Ectodermal cell (in vitro differentiated cells): ENCODE measurements at regions not wholly inside any gene's neighbourhood (a gene's known extent, or its start where the extent isn't known, plus 50 kb on each side); places are given as distances from the start of the nearest gene placed in this dataset.

Experiments used
- H3K27ac ChIP-seq: 2 replicates; pipeline ENCODE4 v1.7.0; 2013; ENCODE audit warnings: mild to moderate bottlenecking, low read depth, low read length; ENCODE audit not compliant: insufficient read depth, poor library complexity, severe bottlenecking
- H3K27me3 ChIP-seq: 2 replicates; pipeline ENCODE4 v1.7.0; 2013; ENCODE audit warnings: mild to moderate bottlenecking, low read length; ENCODE audit not compliant: insufficient read depth, control insufficient read depth, poor library complexity, severe bottlenecking
- H3K36me3 ChIP-seq: one replicate; pipeline ENCODE4 v1.7.0; 2013; ENCODE audit warnings: low read length; ENCODE audit not compliant: control insufficient read depth, insufficient read depth
- H3K4me1 ChIP-seq: one replicate; pipeline ENCODE4 v1.7.0; 2013; ENCODE audit warnings: low read length; ENCODE audit not compliant: control insufficient read depth, insufficient read depth
- H3K4me3 ChIP-seq: 2 replicates; pipeline ENCODE4 v1.7.0; 2013; ENCODE audit warnings: low read depth, low read length, control low read depth; ENCODE audit not compliant: insufficient read depth
- H3K9me3 ChIP-seq: 2 replicates; pipeline ENCODE4 v1.7.0; 2013; ENCODE audit warnings: mild to moderate bottlenecking, low read length, moderate library complexity; ENCODE audit not compliant: control insufficient read depth
- WGBS, 2 experiments: methylation state at CpG; one replicate each; pipeline ENCODE4 v1.1.7; 2013; ENCODE audit warnings: missing lambda C conversion rate in 2 of 2; 5-methylcytosine and 5-hydroxymethylcytosine counted together

DNA sequence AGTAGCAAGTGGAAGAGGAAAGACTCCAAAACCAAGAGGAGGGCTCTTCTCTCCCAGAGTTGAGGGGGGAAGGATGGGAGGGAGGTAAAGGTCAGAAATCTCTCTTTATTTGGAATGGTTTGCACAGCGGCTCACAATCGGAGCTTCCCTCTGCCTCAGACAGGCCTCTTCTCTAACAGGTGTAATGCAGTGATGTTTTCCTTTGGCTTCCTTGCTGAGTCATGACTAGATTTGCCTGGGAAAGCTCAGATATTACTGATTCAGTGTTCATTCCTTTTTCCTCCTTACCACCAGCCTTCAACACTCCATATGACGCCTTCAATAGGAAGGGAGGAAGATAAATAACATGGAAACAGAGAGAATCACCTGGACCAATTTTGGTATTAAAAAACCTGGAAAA, 136.6 kb downstream of the RNF152 start:
- Histone ChIP-seq H3K27me3 (no peaks in the 10 kb centered on the region), H3K4me1 (no peaks in the 10 kb centered on the region), H3K36me3 (no peaks in the 10 kb centered on the region), H3K27ac (no peak overlapping the region), H3K4me3 (no peak overlapping the region), H3K9me3 (no peaks in the 10 kb centered on the region)
- WGBS, 2 experiments: 94 to 96% methylated on average over 3 of the region's 3 CpGs

DNA sequence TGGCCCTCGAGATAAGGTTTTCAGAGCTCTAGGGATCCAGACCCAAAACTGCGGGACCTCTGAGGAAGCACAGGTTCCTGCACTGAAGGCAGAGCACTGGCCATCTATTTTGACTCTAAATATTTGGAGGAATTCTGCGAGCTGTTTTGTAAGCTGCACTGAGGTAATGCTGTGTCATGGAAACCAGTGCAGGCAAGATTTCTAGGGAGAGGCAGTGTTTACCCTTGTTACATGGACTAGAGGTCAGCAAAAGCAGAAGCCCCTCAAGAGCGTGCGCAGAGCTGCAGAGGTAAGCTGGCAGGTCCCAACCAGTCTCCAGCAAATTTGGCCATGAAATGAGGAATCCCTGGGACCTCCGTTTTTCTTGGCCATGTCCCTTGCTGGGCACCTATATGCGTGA, 137.3 kb downstream of the RNF152 start:
- Histone ChIP-seq H3K27me3 (no peaks in the 10 kb centered on the region), H3K27ac (no peak overlapping the region), H3K4me3 (no peak overlapping the region), H3K4me1 (no peaks in the 10 kb centered on the region), H3K36me3 (no peaks in the 10 kb centered on the region), H3K9me3 (no peaks in the 10 kb centered on the region)
- 92 to 94% methylated on average over 7 of the region's 7 CpGs for WGBS, 2 experiments

DNA sequence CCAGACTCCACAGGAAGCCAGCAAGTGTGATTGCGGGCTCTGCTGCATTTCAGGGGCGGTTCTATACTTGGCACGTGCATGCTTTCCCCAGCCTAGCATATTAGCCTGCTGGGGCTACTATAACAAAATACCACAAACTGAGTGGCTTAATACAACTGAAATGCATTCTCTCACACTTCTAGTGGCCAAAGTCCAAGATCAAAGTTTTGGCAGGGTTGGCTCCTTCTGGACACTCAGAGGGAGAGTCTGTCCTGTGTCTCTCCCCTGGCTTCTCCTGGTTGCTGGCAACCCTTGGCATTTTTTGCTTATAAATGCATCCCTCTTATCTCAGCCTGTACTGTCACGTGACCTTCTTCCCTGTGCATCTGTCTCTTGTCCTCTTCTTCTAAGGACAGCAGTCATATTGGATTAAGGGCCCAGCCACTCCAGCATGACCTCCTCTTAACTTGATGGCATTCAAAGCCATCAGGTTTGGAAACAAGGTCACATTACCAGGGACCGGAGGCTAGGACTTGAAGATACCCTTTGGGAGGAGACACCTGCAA, 138.7 kb downstream of the RNF152 start:
- 94 to 98% methylated on average over 5 of the region's 5 CpGs for WGBS, 2 experiments
- no peak overlapping the region for H3K4me3 ChIP-seq
- no peaks in the 10 kb centered on the region for H3K27me3 ChIP-seq
- H3K4me1 ChIP-seq: no peaks in the 10 kb centered on the region
- H3K9me3 ChIP-seq: no peaks in the 10 kb centered on the region
- no peak overlapping the region for H3K27ac ChIP-seq
- no peaks in the 10 kb centered on the region for H3K36me3 ChIP-seq

DNA sequence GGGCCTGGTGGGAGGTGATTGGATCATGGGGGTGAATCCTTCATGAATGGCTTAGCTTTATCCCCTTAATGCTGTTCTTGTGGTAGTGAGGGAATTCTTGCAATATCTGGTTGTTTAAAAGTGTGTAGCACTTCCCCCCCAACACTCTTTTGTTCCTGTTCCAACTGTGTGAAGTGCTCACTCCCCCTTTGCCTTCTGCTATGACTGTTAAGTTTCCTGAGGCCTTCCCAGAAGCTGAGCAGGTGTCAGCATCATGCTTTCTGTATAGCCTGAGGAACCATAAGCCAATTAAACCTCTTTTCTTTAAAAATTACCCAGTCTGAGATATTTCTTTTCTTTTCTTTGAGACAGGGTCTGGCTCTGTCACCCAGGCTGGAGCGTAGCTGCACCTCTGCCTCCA, 139.4 kb downstream of the RNF152 start:
- Histone ChIP-seq H3K27ac (no peak overlapping the region), H3K4me1 (no peaks in the 10 kb centered on the region), H3K36me3 (no peaks in the 10 kb centered on the region), H3K27me3 (no peaks in the 10 kb centered on the region), H3K4me3 (no peak overlapping the region), H3K9me3 (no peaks in the 10 kb centered on the region)
- WGBS, 2 experiments: 83 to 95% methylated on average over 1 of the region's 1 CpG

DNA sequence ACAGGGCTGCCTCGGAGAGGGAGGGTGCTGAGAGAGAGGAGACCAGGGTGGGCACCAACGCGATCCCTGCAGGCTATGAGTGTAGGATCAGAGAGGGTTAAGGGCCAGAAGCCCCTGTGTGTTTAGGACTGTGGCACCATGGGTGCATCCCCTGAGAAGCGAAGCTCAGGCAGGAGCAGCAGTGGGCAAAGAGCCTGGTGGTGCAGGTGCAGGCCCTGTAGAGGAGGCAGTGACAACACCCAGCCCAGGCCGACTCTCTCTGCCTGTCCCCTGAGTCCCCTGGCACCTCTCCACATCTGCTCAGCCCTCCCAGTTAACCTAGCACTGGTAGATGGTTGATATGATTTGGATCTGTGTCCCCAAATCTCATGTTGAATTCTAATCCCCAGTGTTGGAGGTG, 139.8 kb downstream of the RNF152 start:
- no peaks in the 10 kb centered on the region for H3K9me3 ChIP-seq
- no peak overlapping the region for H3K27ac ChIP-seq
- no peak overlapping the region for H3K4me3 ChIP-seq
- H3K36me3 ChIP-seq: no peaks in the 10 kb centered on the region
- no peaks in the 10 kb centered on the region for H3K27me3 ChIP-seq
- no peaks in the 10 kb centered on the region for H3K4me1 ChIP-seq
- WGBS, 2 experiments: 84 to 85% methylated on average over 5 of the region's 5 CpGs

DNA sequence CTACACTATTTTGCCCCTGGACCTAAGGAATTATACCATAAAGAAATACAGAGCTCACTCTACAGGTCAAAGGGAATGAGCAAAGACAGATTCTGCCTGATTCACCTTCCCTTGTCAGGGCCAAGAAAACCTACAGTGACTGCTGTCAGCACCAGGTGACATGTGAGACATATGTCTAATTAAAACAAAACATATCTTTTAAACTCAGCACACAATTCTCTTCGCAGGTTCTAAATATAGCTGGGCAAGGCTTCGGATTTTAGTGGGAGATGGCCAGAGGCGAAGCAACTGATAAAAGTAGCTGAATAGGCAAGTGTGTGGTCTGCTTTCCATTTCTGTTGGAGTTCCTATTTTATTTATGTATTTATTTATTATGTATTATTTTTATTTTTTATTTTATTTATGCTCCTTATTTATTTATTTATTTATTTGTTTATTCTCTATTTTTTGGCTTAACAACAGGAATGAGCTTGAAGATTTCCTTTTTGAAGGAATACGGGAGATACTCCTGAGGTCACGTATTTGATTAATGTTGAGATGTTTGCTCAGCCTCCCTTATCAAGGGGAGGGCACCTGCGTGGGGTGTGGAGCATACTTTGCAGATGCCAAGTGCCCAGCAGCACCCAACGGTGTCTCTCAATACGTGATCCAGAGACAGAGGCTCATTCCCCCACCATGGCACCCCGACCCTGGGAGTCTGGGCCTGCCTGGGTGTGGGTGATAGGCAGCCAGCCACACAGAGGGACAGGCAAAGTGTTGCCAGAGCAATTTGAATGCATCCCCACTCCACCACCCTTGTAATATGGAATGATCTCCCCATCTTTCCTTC, 141.8 kb downstream of the RNF152 start:
- no peaks in the 10 kb centered on the region for H3K36me3 ChIP-seq
- H3K27ac ChIP-seq: no peak overlapping the region
- no peaks in the 10 kb centered on the region for H3K4me1 ChIP-seq
- H3K4me3 ChIP-seq: no peak overlapping the region
- H3K9me3 ChIP-seq: no peaks in the 10 kb centered on the region
- WGBS, 2 experiments: 95 to 97% methylated on average over 9 of the region's 9 CpGs
- no peaks in the 10 kb centered on the region for H3K27me3 ChIP-seq

DNA sequence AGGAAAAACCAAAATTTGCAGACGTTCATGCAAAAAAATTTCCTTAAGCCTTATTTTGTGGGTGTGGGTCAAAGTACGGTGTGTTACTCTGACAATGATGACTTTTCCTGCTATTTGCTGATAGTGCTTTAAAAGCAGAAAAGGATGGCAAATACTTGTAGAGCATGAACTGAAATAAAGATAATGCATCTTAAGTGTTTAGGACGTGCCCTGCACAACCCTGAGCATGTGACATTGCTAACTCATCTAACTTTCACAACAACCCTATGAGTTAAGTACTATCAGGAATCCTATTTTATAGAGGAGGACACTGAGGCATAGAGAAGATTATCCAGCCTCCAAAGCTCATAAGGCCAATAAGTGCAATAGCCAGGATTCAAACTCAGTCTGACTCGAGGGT, 143.3 kb downstream of the RNF152 start:
- no peaks in the 10 kb centered on the region for H3K4me1 ChIP-seq
- no peaks in the 10 kb centered on the region for H3K9me3 ChIP-seq
- H3K27me3 ChIP-seq: no peaks in the 10 kb centered on the region

DNA sequence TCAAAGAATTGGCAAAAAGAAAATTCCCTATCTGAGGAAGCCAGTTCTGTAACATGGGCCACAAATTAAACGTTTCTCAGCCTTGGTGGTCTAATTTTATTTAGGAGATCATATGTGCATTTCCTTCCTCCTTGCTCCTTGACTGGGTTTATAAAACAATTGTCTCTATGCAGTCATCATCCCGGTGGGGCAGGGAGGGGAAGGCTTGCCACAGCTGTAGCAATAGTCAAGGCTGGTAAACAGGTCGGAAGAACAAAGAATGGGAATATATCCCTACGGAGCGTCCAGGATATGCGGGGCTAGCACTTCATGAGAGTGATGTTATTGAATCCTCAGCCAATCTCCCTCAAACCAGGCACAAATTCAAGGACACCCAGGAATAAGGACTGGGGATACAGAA, 143.8 kb downstream of the RNF152 start:
- H3K27me3 ChIP-seq: no peaks in the 10 kb centered on the region
- H3K4me3 ChIP-seq: no peak overlapping the region
- H3K9me3 ChIP-seq: no peaks in the 10 kb centered on the region
- 89 to 94% methylated on average over 6 of the region's 6 CpGs for WGBS, 2 experiments
- no peaks in the 10 kb centered on the region for H3K36me3 ChIP-seq
- no peaks in the 10 kb centered on the region for H3K4me1 ChIP-seq
- no peak overlapping the region for H3K27ac ChIP-seq

More for the DNA sequence above, 143.3 kb downstream of the RNF152 start:
- H3K27ac ChIP-seq: no peak overlapping the region
- H3K4me3 ChIP-seq: no peak overlapping the region
- no peaks in the 10 kb centered on the region for H3K36me3 ChIP-seq
- WGBS, 2 experiments: 95% methylated on average over 4 of the region's 4 CpGs

DNA sequence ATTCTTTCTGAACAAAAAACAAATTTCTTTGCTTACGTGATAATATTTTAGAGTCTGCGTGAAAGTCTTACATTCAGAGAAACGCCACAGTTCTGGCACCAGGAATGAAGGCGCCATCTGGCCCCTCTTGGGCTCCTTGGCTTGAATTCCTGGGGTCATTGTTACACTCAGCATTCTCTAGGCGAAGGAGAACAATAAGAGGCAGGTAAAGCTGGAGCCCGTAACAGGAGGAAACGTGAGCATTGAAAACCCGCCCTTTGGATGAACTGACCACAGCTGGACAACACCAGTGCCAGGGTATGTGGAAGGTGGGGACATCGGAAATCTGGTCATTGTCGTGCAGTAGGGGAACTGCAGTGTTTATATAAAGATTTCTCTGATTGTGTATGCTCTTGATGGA, 144.8 kb downstream of the RNF152 start:
- Histone ChIP-seq H3K4me1 (no peaks in the 10 kb centered on the region), H3K4me3 (no peak overlapping the region), H3K36me3 (no peaks in the 10 kb centered on the region), H3K27me3 (no peaks in the 10 kb centered on the region), H3K27ac (no peak overlapping the region), H3K9me3 (no peaks in the 10 kb centered on the region)
- 86 to 87% methylated on average over 10 of the region's 10 CpGs for WGBS, 2 experiments

DNA sequence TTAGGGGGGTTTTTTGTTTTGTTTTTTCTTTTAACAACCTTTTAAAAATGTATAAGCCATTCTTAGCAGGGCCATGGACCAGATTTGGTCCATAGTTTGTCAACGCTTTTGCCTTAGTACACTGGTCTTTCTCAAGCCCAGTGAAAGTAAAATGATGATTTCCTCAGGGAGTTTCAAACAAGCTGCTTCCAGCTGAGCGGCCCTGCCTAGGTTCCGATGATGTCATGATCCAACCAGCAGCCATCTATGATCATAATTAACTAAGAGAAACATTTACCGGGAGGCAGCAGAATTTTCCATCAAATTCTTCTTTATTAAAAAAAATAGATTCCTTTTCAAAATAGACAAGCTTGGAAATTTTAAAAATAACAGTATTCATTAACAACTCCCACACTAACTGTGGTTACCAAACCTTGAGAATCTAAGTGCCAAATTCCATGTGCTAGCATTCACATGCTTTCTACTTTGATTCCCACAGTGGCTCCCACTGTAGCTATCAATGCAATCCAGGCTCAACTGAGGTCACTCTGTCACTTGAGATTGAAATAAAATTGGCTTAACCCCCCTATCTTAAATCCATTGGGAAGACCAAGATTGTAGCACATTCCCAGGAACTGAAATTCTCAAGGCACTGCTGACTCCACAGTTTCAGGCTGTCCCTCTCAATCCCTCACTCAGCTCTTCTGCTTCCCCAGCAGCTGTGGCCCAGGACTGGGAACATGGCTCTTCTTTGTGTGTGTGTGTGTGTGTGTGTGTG, 148.9 kb downstream of the RNF152 start:
- Histone ChIP-seq H3K36me3 (no peaks in the 10 kb centered on the region), H3K27me3 (no peaks in the 10 kb centered on the region), H3K4me1 (no peaks in the 10 kb centered on the region), H3K27ac (no peak overlapping the region), H3K9me3 (no peaks in the 10 kb centered on the region), H3K4me3 (no peak overlapping the region)
- 98% methylated on average over 4 of the region's 4 CpGs for WGBS, 2 experiments
